Activated gamma-delta T cell (primary cell): ENCODE measurements at regions not wholly inside any gene's neighbourhood (a gene's known extent, or its start where the extent isn't known, plus 50 kb on each side); places are given as distances from the start of the nearest gene placed in this dataset.

ENCODE experiments used
- DNase-seq: peaks from one replicate; lab custom pipeline; 2025; lab: John Stamatoyannopoulos, UW

- DNase-seq = no peak
These were observed 226.1 kb downstream of the DSEL start for GRCh38 chr18:67290421-67290820.

GRCh38 chr18:67285583-67285982, 230.9 kb downstream of the DSEL start:
- DNase-seq = no peak

GRCh38 chr18:67282796-67283195, 233.7 kb downstream of the DSEL start:
- no peak for DNase-seq

DNA sequence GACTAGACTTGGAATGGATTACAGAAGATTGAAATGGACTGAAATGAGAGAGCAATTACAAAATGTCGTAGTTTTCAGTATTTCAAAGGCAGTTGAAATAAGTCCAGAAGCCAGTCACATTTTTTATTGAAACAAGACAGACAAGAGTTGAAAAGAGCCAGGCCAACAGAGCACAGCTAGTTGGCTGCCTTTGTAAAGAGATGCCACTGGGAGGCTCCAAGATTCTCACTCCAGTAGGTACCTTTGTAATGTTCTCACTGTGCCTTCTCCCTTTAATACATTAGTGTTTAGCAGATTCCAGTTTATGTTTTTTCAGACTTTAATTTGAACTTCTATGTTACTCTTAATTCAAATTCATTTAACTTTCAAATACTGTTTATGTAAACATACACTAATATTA, 234.8 kb downstream of the DSEL start:
- no peak for DNase-seq

DNA sequence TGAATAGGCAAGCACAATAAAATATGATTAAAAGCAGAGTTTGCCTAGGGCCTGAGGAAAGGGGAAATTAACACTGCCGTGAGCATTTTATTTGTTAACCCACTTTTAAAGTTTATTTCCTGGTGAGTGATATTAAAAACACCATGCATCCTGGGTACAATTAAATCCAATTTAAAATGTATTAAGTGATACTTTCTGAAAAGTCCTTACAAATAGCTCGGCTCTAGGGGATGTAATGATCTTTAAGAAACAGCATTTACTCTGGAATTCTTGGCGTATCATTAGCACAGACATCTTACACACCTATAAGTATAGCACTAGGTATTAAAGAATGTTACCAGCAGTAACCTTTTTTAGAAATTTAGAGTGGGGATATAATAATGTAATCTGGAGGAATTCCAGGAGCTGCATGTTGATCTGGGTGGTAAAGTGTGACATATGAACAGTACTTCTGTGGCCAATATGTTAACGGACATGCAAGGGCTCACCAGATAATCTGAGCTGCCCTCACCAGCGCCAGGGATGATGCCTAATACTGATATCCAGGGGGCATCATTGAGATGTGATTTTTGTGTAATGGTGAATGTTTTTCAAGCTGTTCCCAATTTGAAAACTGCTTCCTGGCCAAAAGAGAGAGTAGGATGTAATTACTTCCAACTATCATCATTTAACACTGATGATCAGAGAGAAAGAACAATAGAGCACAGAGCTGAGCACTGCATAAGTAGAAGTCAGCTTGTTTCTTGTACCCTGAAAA, 235.9 kb downstream of the DSEL start:
- DNase-seq = no peak

GRCh38 chr18:67279988-67280387, 236.5 kb downstream of the DSEL start:
- no peak for DNase-seq

DNA sequence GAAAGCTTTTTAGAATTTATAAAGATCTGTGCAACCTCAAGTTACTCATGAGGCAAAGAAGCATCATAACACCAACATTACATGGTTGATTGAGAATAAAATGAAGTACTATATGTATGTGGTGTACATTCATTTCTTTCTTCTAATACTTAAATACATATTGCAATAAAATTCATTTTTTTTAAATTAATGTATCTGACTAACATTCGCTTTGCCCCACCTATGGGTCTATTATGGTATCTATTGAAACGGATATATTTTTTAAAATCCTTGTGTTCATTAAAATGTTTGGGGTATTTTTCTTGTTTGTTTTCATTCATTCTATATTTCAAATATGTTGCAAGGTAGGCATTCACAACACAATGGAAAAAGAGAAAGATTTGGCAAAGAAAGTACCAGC, 237.5 kb downstream of the DSEL start:
- no peak for DNase-seq

DNA sequence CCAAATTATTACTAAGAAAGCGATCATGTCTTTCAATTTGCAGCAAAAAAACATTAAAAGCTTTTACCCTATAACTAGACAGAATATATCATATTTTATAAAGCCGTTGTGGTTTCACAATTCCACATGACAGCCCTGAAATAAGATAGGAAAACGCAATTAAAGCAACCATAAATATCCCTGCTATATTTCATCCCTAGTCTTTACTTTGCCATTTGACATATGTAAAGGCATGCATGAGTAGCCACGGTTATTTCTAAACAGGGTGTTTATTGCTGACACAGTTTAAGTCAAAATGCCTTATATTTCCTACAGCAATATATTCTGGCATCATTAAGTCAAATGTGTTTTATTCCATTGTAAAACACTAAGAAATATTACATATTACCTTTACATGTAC, 239.9 kb downstream of the DSEL start:
- DNase-seq = no peak

- DNase-seq = no peak
These were observed 243.2 kb downstream of the DSEL start for GRCh38 chr18:67273288-67273687.

- no peak for DNase-seq
These were observed 247.3 kb downstream of the DSEL start for GRCh38 chr18:67269206-67269605.

DNA sequence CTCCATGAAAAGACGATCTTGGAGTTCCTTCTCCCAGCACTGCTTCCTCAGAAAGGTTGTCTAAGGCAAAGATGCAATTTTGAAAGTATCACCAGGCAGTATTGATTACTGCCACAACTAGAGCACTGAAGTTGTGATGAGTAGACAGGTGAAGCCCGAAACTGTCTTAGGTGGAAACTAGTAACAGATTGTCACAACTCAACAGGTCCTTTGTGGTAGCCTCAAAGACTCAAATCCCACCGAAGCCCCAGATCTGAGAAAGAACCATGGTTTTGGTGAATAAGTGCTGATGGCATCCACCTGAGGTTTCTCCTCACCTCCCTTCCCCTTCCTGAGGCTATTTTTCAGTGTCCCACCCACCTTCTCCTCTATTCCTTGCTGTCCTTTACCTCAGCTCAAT, 248.0 kb downstream of the DSEL start:
- no peak for DNase-seq

DNA sequence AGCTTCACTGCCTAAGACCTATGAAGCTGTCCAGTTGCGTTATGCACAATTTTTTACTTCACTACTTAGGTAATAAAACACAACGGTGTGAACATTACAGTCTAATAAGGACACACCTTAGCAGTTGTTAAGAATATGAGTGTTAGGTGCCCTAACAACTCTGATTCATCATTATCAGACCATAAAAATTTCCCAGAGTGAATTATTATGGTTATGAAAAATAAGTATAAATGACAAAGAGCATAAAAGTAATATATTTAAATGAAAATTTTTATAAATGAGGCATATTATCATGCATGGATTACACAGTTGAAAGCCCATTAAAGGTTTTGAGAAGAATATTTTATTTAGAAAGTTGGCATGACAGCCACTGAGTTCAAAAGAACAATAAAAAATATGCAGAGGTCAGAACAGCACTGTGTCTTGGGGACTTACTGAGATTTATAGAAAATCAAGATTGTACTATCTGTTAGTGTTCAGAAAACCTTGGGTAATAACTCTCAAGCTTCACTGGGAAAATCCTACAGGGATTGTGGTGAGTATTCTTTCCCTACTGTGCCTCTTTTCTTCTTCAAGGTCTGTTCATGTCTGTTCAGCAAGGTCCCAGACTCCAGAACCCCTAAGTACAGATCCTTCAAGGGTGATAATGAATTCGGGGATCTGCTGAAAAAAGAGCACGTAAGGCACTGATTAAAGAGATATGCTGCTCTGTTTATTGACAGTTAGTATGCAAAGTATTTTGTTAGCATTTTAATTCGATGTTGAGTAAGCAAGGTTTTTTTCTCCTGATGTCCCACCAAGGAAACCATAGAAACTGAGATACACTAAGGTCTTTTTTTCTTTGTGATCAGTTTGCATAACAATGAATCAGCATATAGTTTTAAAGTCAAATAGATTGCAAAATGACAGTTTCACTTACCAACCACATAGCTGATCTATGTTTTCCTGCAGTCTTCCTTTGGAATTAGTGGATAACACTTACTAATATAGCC, 250.0 kb downstream of the DSEL start:
- DNase-seq = no peak

DNA sequence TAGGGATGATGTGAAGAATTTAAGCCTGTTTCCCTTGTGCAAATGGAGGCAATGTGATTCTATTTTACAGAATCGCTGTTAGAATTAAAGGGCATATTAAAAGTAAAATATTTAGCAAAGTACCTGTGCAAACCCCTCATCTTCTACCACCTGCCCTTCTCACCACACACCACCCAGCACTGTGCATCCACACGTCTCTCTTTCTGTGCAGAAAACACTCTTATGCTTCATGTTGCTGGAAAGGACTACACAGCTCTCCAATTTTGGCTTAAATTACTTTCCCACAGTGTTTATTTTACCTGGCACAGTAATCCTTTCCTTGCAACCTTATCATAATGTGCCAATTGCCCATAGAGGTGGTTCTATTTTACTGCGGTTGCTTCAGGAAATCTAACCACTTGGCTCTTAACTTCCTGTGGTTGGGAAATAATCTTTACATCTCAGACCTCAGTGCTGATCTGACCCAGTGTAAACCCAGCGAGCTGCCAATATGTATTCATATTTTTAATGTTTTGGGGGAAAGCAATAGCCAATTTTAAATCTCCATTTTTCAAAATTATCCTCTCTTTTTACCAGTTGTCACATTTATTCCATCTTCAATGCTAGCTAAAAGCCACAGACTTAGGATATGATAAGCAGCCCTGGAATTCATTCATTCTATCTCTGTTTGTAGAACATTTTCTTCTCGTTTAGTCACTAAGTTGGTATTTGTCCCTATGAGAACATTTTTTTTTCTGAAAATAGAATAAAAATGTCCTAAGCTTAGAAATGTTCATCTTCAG, 250.9 kb downstream of the DSEL start:
- no peak for DNase-seq

DNA sequence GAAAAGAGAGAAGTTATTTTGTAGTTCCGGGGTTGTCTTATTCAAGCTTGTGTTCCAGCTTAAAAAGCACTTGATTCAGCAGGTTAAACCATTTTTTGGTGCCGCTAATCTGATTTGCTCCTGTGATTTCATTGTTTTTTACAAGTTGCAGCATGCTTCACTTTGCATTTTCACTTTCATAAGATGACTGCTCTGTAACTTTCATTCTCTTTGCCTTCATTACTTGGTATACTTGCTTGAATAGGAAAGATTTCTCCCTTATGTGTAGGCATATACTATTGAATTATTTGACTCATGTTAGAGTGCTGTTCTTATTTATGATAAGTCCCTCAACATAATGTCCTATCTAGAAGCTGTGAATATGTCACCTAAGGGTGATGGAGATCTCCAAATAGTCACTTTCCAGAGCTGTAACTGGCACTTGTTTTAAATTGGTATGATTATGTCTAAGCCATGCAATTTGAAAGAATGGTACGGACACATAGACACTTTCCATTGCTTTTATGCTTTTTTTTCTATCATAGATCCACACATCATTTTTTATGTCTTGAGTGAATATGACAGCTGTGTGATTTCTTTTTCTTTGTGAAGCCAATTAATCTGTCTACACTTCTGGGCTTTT, 254.5 kb downstream of the DSEL start:
- no peak for DNase-seq

DNA sequence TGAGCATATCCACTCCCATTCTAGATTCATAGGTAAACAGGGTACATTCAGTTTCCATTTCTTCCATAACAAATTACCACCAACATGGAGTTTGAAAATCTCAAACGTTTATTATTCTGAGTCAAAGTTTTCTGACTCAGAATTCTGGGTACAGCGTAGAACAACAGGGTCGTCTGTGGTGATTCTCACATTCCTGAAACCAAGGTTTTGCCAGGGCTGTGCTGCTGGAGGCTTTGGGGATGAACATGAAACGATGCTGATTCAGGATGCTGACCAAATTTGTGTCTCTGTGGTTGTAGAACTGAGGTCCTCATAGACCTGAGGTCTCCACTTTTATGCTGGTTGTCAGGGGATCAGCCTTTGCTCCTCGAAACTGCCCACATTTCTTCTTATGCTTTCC, 255.7 kb downstream of the DSEL start:
- no peak for DNase-seq

DNA sequence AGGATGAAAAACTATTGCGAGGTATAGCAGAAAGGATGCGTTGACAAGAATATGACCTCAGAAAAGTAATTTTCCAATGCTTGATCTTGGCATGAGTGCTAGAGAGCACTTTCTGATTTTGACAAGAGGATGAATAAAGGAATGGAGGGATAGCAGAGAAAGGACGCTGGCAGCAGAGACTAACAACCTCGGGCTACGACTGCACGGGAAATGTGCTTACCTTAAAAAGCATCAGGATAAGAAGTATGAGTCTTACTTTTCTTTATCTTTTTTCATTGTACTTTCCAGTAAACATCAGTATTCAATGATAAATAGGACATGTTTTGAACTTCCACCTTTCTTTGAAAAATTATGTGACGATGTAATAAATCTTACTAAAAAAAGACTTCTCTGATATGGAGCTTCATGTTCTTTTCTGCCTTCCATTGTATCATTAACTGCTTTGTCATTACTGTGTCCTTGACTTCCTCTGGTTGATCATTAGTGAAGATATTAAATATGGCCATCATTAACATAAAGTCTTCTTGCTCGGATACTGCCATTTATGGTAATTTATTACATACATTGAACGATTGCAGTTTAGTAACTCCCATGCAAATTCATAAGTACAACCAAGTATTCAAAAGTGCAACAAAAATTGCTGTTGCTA, 265.6 kb downstream of the DSEL start:
- DNase-seq = no peak

DNA sequence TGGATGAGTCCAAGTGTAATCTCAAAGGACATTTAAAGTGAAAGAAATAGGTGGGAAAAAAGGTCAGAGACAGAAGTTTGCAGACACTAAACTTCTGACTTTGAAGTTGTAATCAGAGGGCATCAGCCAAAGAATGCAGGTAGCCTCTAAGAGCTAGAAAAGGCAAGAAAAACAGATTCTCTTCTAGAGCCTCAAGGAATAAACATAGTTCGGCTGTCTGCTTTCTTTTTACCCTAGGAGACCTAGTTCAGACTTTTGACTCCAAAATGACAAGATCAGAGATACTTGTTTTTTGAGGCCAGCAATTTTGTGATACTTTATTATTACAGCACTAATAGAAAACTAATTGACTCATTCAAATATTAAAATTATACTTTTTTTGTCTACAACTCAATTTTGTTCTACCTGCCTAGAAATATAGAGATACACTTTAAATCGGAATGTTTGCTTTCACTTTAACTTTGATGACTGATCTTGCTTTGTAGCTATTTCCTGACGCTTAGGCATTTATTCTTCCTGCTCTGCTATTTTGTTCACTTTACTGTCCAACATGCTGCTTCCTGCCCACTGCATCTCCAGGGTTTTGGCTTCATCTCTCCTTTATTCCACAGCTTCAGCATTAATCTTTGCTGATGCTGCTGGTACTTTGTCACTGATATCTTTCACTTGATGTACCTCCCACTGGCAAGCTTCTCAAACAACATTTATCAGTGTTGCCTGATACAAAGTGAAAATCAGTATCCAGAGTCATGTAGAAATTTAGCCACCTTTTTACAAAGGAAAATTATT, 272.5 kb downstream of the DSEL start:
- DNase-seq = no peak

- DNase-seq = no peak
These were observed 274.5 kb downstream of the DSEL start for GRCh38 chr18:67242001-67242400.

DNA sequence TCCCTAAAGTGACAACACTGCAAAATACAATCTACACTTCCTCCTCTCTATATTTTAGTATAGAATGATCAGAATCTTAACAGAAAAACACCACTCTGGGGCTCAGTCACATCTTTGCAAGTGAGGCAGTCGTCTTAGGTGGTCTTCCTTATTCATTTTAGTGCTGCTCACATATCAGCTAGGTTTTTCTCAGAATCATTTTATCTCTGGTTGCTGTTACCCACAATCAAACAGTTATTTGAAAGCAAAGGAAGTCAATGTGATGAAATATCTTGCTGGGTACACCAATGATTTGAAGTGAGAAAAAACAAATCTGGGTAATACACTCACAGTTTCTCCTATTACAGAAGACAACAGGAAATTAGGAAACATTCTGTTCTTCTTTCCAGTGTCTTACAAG, 275.2 kb downstream of the DSEL start:
- no peak for DNase-seq

DNA sequence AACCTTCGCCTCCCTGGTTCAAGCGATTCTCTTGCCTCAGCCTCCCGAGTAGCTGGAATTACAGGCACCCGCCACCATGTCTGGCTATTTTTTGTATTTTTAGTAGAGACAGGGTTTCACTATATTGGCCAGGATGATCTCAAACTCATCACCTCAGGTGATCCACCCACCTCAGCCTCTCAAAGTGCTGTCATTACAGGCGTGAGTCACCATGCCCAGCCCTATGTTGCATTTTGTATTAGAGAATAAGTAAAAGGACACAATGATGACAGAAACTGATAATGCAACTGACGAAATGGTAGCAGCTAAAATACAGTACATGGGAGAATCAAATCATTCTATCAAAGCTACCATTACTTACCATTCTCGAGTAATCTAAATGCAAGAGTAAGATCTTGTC, 276.7 kb downstream of the DSEL start:
- no peak for DNase-seq

GRCh38 chr18:67232991-67233390, 283.5 kb downstream of the DSEL start:
- no peak for DNase-seq
